SK-N-SH treated with all-trans-retinoic acid at 6 μM for 48 hours (cell line): ENCODE measurements at regions not wholly inside any gene's neighbourhood (a gene's known extent, or its start where the extent isn't known, plus 50 kb on each side); places are given as distances from the start of the nearest gene placed in this dataset.

Experiments used
- ARNTL ChIP-seq: fragments of 450-650 bp; formaldehyde crosslinking; IDR thresholded peaks from 2 replicates; pipeline ENCODE4 v1.5.0; 2020; ENCODE audit warnings: low read depth, mild to moderate bottlenecking, moderate library complexity, borderline replicate concordance
- CSDC2 ChIP-seq: fragments of 250-450 bp; sonication (Bioruptor Pico); IDR thresholded peaks from 2 replicates; pipeline ENCODE4 v1.5.0; 2020; ENCODE audit warnings: mild to moderate bottlenecking, moderate library complexity
- CSRNP3 ChIP-seq: fragments of 250-450 bp; sonication (Bioruptor Pico); IDR thresholded peaks from 2 replicates; pipeline ENCODE4 v1.5.1; 2021; ENCODE audit warnings: mild to moderate bottlenecking, moderate library complexity
- GLIS3 ChIP-seq: fragments of 250-450 bp; sonication (Bioruptor Pico); IDR thresholded peaks from 2 replicates; pipeline ENCODE4 v1.5.0; 2020; ENCODE audit warnings: mild to moderate bottlenecking, moderate library complexity
- PPARA ChIP-seq: fragments of 250-450 bp; sonication (Bioruptor Pico); IDR thresholded peaks from 2 replicates; pipeline ENCODE4 v1.5.0; 2020; ENCODE audit warnings: mild to moderate bottlenecking, borderline replicate concordance
- TOX ChIP-seq: fragments of 250-450 bp; sonication (Bioruptor Pico); IDR thresholded peaks from 2 replicates; pipeline ENCODE4 v1.8.0; 2021; ENCODE audit warnings: mild to moderate bottlenecking, moderate library complexity, borderline replicate concordance
- ZC3H10 ChIP-seq: fragments of 250-450 bp; sonication (Bioruptor Pico); IDR thresholded peaks from 2 replicates; pipeline ENCODE4 v1.5.1; 2021; ENCODE audit warnings: mild to moderate bottlenecking, moderate library complexity
- ZFP3 ChIP-seq: fragments of 250-450 bp; sonication (Bioruptor Pico); IDR thresholded peaks from 2 replicates; pipeline ENCODE4 v1.5.0; 2020; ENCODE audit warnings: mild to moderate bottlenecking, moderate library complexity
- TF ChIP-seq, protein P1 (sequence below): fragments of 250-450 bp; sonication (Bioruptor Pico); IDR thresholded peaks from 2 replicates; pipeline ENCODE4 v1.5.0; 2020; ENCODE audit warnings: mild to moderate bottlenecking, moderate library complexity
- TF ChIP-seq, protein P2 (sequence below): fragments of 250-450 bp; sonication (Bioruptor Pico); IDR thresholded peaks from 2 replicates; pipeline ENCODE4 v1.5.1; 2020; ENCODE audit warnings: low read depth, mild to moderate bottlenecking, moderate library complexity

DNA sequence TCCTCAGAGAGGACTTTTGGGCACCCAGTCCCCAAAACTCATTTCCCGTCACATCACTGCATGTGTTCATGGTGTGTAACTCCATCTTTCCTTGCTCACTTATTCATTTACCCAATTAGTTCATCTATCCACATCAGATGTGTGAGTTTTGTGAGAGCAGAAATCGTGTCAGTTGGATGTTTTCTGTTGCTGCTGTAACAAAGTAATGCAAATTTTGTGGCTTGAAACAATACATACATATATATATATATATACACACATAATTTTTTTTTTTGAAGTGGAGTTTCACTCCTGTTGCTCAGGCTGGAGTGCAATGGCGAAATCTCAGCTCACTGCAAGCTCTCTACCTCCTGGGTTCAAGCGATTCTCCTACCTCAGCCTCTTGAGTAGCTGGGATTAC, 70.5 kb upstream of the BOD1 start:
- TF ChIP-seq ZC3H10 (CRISPR knock-in tag) (no peak), CSDC2 (CRISPR knock-in tag) (no peak), ARNTL (no peak), ZFP3 (no peak), TOX (no peak), CSRNP3 (no peak), GLIS3 (CRISPR knock-in tag) (no peak), PPARA (CRISPR knock-in tag) (no peak)
- TF ChIP-seq, protein P1, sequence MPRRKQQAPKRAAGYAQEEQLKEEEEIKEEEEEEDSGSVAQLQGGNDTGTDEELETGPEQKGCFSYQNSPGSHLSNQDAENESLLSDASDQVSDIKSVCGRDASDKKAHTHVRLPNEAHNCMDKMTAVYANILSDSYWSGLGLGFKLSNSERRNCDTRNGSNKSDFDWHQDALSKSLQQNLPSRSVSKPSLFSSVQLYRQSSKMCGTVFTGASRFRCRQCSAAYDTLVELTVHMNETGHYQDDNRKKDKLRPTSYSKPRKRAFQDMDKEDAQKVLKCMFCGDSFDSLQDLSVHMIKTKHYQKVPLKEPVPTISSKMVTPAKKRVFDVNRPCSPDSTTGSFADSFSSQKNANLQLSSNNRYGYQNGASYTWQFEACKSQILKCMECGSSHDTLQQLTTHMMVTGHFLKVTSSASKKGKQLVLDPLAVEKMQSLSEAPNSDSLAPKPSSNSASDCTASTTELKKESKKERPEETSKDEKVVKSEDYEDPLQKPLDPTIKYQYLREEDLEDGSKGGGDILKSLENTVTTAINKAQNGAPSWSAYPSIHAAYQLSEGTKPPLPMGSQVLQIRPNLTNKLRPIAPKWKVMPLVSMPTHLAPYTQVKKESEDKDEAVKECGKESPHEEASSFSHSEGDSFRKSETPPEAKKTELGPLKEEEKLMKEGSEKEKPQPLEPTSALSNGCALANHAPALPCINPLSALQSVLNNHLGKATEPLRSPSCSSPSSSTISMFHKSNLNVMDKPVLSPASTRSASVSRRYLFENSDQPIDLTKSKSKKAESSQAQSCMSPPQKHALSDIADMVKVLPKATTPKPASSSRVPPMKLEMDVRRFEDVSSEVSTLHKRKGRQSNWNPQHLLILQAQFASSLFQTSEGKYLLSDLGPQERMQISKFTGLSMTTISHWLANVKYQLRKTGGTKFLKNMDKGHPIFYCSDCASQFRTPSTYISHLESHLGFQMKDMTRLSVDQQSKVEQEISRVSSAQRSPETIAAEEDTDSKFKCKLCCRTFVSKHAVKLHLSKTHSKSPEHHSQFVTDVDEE: no peak
- TF ChIP-seq, protein P2, sequence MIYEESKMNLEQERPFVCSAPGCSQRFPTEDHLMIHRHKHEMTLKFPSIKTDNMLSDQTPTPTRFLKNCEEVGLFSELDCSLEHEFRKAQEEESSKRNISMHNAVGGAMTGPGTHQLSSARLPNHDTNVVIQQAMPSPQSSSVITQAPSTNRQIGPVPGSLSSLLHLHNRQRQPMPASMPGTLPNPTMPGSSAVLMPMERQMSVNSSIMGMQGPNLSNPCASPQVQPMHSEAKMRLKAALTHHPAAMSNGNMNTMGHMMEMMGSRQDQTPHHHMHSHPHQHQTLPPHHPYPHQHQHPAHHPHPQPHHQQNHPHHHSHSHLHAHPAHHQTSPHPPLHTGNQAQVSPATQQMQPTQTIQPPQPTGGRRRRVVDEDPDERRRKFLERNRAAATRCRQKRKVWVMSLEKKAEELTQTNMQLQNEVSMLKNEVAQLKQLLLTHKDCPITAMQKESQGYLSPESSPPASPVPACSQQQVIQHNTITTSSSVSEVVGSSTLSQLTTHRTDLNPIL (CRISPR knock-in tag): no peak
